ENCODE measurements at regions not wholly inside any gene's neighbourhood (a gene's known extent, or its start where the extent isn't known, plus 50 kb on each side); places are given as distances from the start of the nearest gene placed in this dataset.

DNA sequence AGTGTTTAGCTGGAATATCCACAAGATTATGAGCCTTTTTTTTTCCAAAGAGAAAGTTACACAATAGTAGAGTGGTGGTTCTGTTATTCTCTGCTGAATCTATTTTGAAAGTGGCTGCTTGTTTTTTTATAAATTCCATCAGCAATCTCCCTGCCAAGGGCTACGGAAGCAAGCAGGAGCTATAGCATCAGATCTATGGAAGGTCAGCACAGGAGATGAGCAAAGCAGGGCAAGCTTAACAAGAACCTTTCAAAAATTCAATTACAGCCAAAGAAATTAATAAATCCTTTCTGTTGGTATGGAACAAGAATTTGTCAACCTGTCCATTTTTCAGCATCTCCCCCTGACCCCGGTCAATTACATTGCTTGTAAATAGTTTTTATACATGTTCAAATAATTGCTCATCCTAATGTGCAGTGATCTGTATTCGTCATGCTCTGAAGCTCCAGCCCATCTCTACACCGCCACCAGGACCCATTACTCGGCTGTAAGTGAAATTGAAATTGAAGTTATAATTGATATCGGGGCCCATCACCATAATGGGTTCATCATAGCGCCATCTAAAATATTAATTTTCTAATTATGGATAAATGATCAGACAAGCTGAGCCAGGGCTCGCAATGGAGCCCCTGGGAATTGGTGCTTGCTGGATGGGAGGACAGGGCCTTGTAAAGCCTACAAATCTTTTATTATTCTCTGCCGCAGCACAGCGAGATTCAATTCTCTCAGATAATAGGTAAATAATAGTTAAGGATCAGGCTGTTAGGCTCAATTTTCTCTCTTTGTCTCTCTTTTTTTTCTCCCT, 215.1 kb downstream of the ATG4C start:
- no peaks in the 10 kb centered on the region for H3K9me3 ChIP-seq (ENCODE audit: control insufficient read depth, insufficient read depth, low read length)
- H3K9ac ChIP-seq (ENCODE audit: low read depth, low read length), result no peak overlapping the region
- peaks cover 8% of the 10 kb centered on the region; the same call in 1 of the 2 replicates for H3K4me1 ChIP-seq (ENCODE audit: insufficient read depth, low read length)
- H3K36me3 ChIP-seq (ENCODE audit: insufficient read depth, low read length), result no peaks in the 10 kb centered on the region

DNA sequence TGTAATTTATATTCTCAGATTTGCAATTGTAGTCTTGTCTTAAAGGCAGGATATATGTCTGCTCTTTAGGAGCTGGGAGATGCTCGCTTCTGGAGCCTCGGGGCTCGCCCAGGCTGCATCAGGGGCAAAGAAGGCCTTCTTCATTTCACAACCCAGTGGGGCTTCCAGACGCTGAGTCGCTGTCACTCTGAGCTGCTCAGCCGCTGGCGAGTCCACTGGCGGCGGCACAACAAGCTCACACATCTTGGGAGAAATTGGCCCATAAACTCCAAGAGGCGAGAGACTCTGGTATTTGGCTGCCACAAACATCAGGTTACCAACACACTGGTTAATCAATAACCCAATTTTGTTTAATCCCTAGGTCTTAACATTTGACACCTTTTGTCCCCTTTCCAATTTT, 216.6 kb downstream of the ATG4C start:
- Histone ChIP-seq H3K4me1 (ENCODE audit: insufficient read depth, low read length) (peaks cover 8% of the 10 kb centered on the region; the same call in 1 of the 2 replicates), H3K9me3 (ENCODE audit: control insufficient read depth, insufficient read depth, low read length) (no peaks in the 10 kb centered on the region)

DNA sequence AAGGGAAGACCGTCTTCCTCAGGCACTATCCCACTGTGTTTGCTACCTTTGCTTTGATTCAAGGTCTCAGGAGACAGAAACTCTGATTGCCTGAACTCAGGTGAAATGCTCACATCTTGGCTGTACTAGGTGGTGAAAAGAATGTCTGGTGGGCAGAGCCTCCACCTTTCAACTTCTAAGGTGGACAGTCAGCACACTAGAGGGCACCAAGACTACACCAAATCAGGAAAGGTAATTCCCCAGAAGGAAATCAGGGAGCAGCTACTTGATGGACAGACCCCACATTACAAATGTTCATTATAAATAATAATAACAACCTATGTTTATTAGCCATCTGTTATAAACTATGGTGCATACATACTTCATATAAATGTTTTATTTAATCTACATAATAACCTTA, 220.9 kb downstream of the ATG4C start:
- Histone ChIP-seq H3K36me3 (ENCODE audit: insufficient read depth, low read length) (no peaks in the 10 kb centered on the region), H3K9ac (ENCODE audit: low read depth, low read length) (no peak overlapping the region), H3K9me3 (ENCODE audit: control insufficient read depth, insufficient read depth, low read length) (no peaks in the 10 kb centered on the region), H3K4me1 (ENCODE audit: insufficient read depth, low read length) (peaks cover 8% of the 10 kb centered on the region; the same call in 1 of the 2 replicates)

More for the DNA sequence above, 216.6 kb downstream of the ATG4C start:
- Histone ChIP-seq H3K9ac (ENCODE audit: low read depth, low read length) (no peak overlapping the region), H3K36me3 (ENCODE audit: insufficient read depth, low read length) (no peaks in the 10 kb centered on the region)

DNA sequence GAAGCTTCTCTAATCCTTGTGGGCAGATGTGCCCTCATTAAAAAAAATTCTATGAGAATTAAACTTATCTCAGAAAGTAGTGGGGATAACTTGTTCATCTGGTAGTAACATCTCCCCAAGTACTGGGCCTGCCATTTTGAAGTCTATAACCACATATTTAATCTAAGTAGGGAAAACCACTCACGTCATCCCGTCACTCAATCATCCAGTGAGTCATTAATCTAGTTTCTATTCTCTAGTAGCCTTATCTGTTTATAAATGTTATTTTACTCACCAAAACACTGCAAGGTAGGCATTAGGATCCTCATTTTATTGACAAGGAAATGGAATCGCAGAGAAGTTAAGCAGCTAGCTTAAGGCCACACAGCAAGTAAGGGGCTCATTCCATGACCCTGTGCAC, 221.9 kb downstream of the ATG4C start:
- H3K9me3 ChIP-seq (ENCODE audit: control insufficient read depth, insufficient read depth, low read length), result no peaks in the 10 kb centered on the region
- H3K9ac ChIP-seq (ENCODE audit: low read depth, low read length), result no peak overlapping the region
- H3K36me3 ChIP-seq (ENCODE audit: insufficient read depth, low read length), result no peaks in the 10 kb centered on the region
- H3K4me1 ChIP-seq (ENCODE audit: insufficient read depth, low read length), result peaks cover 1% of the 10 kb centered on the region; the same call in 1 of the 2 replicates

DNA sequence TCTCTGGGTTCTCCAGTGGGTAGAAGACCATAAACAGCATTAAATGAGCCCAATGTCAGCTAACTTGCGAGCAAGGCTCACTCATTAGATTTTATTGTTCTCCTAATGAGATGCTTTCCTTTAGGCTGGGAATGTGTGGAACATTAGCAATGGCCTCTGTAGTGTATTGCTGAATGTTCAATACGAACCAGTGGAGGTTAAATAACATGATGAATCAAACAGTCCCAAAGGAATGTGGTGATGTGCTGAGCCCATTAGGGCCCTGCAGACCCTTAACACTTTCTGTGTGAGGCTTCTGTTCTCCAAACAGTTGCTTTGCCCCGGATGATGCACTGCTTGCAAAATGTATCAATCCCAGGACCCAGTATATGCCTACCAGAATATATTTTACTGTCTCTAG, 225.5 kb downstream of the ATG4C start:
- Histone ChIP-seq H3K9me3 (ENCODE audit: control insufficient read depth, insufficient read depth, low read length) (no peaks in the 10 kb centered on the region), H3K4me1 (ENCODE audit: insufficient read depth, low read length) (peaks cover 2% of the 10 kb centered on the region; the same call in 1 of the 2 replicates), H3K9ac (ENCODE audit: low read depth, low read length) (no peak overlapping the region), H3K36me3 (ENCODE audit: insufficient read depth, low read length) (no peaks in the 10 kb centered on the region)

GRCh38 chr1:63010913-63011660, 227.2 kb downstream of the ATG4C start:
- no peak overlapping the region for H3K9ac ChIP-seq (ENCODE audit: low read depth, low read length)
- peaks cover 2% of the 10 kb centered on the region; the same call in 1 of the 2 replicates for H3K4me1 ChIP-seq (ENCODE audit: insufficient read depth, low read length)
- no peaks in the 10 kb centered on the region for H3K36me3 ChIP-seq (ENCODE audit: insufficient read depth, low read length)
- H3K9me3 ChIP-seq (ENCODE audit: control insufficient read depth, insufficient read depth, low read length), result no peaks in the 10 kb centered on the region

- Histone ChIP-seq H3K36me3 (ENCODE audit: insufficient read depth, low read length) (no peaks in the 10 kb centered on the region), H3K9ac (ENCODE audit: low read depth, low read length) (no peak overlapping the region), H3K4me1 (ENCODE audit: insufficient read depth, low read length) (peaks cover 2% of the 10 kb centered on the region; the same call in 1 of the 2 replicates), H3K9me3 (ENCODE audit: control insufficient read depth, insufficient read depth, low read length) (no peaks in the 10 kb centered on the region)
Observed at GRCh38 chr1:63012339-63012738, 228.4 kb downstream of the ATG4C start.

- Histone ChIP-seq H3K9me3 (ENCODE audit: control insufficient read depth, insufficient read depth, low read length) (no peaks in the 10 kb centered on the region), H3K4me1 (ENCODE audit: insufficient read depth, low read length) (peaks cover 2% of the 10 kb centered on the region; the same call in 1 of the 2 replicates), H3K9ac (ENCODE audit: low read depth, low read length) (no peak overlapping the region), H3K36me3 (ENCODE audit: insufficient read depth, low read length) (no peaks in the 10 kb centered on the region)
Observed at GRCh38 chr1:63014267-63014666, 230.3 kb downstream of the ATG4C start.

- Histone ChIP-seq H3K36me3 (ENCODE audit: insufficient read depth, low read length) (no peaks in the 10 kb centered on the region), H3K9ac (ENCODE audit: low read depth, low read length) (no peak overlapping the region), H3K4me1 (ENCODE audit: insufficient read depth, low read length) (no peaks in the 10 kb centered on the region), H3K9me3 (ENCODE audit: control insufficient read depth, insufficient read depth, low read length) (no peaks in the 10 kb centered on the region)
Observed at GRCh38 chr1:63022319-63022718, 238.4 kb downstream of the ATG4C start.

DNA sequence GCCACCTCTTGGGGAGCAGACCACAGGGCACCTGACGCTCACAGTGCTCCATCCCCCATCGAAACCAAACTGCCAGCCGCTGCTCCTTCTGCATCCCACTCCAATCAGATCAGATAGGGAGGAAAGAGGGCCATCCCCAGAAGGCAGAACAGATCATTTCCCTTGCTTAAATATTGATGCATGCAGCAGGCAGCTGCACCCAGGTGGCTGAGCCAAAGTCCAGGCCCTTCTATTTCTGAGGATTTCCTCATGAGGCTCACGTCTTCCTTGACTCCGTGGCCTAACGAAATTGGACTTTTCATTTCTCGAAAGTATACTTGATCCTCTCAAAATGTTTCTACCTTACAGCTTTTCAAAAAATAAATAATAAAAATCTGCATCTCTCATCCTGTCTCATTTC, 239.2 kb downstream of the ATG4C start:
- H3K4me1 ChIP-seq (ENCODE audit: insufficient read depth, low read length), result no peaks in the 10 kb centered on the region
- H3K9me3 ChIP-seq (ENCODE audit: control insufficient read depth, insufficient read depth, low read length), result no peaks in the 10 kb centered on the region
- H3K9ac ChIP-seq (ENCODE audit: low read depth, low read length), result no peak overlapping the region
- H3K36me3 ChIP-seq (ENCODE audit: insufficient read depth, low read length), result no peaks in the 10 kb centered on the region

- Histone ChIP-seq H3K4me1 (ENCODE audit: insufficient read depth, low read length) (no peaks in the 10 kb centered on the region), H3K9ac (ENCODE audit: low read depth, low read length) (no peak overlapping the region), H3K36me3 (ENCODE audit: insufficient read depth, low read length) (no peaks in the 10 kb centered on the region), H3K9me3 (ENCODE audit: control insufficient read depth, insufficient read depth, low read length) (no peaks in the 10 kb centered on the region)
Observed at GRCh38 chr1:63023637-63024036, 239.7 kb downstream of the ATG4C start.

GRCh38 chr1:63024132-63024531, 240.2 kb downstream of the ATG4C start:
- no peaks in the 10 kb centered on the region for H3K9me3 ChIP-seq (ENCODE audit: control insufficient read depth, insufficient read depth, low read length)
- H3K36me3 ChIP-seq (ENCODE audit: insufficient read depth, low read length), result no peaks in the 10 kb centered on the region
- H3K4me1 ChIP-seq (ENCODE audit: insufficient read depth, low read length), result no peaks in the 10 kb centered on the region
- no peak overlapping the region for H3K9ac ChIP-seq (ENCODE audit: low read depth, low read length)

GRCh38 chr1:63027176-63027575, 243.2 kb downstream of the ATG4C start:
- peaks cover 3% of the 10 kb centered on the region; the same call in 1 of the 2 replicates for H3K9me3 ChIP-seq (ENCODE audit: control insufficient read depth, insufficient read depth, low read length)
- no peaks in the 10 kb centered on the region for H3K36me3 ChIP-seq (ENCODE audit: insufficient read depth, low read length)
- H3K9ac ChIP-seq (ENCODE audit: low read depth, low read length), result no peak overlapping the region
- no peaks in the 10 kb centered on the region for H3K4me1 ChIP-seq (ENCODE audit: insufficient read depth, low read length)

GRCh38 chr1:63032171-63032570, 248.2 kb downstream of the ATG4C start:
- H3K9ac ChIP-seq (ENCODE audit: low read depth, low read length), result no peak overlapping the region
- H3K36me3 ChIP-seq (ENCODE audit: insufficient read depth, low read length), result no peaks in the 10 kb centered on the region
- H3K9me3 ChIP-seq (ENCODE audit: control insufficient read depth, insufficient read depth, low read length), result peaks cover 3% of the 10 kb centered on the region; the same call in 1 of the 2 replicates
- H3K4me1 ChIP-seq (ENCODE audit: insufficient read depth, low read length), result no peaks in the 10 kb centered on the region

DNA sequence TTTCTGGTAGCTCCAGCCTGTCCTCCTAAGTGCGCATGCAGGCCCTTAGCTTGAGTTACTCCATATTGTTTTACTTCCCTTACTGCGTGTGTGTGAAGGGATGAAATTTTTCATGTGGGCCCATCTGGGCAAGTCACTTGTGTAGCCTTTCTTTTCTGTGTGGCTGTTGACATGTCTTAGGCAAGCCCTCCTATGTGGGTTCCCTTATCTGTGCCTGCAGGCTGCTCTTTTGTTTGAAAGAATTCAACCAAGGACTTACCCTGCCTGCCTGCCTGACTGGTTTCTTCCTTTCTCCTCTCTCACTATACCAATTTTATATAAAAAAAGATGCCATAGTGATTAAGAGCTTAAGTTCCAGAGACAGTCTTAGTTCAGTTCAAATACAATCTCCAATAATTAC, 249.3 kb downstream of the ATG4C start:
- no peak overlapping the region for H3K9ac ChIP-seq (ENCODE audit: low read depth, low read length)
- peaks cover 3% of the 10 kb centered on the region; the same call in 1 of the 2 replicates for H3K9me3 ChIP-seq (ENCODE audit: control insufficient read depth, insufficient read depth, low read length)
- no peaks in the 10 kb centered on the region for H3K4me1 ChIP-seq (ENCODE audit: insufficient read depth, low read length)
- H3K36me3 ChIP-seq (ENCODE audit: insufficient read depth, low read length), result no peaks in the 10 kb centered on the region

Data from ES-I3 (cell line).